Panc1 (cell line): ENCODE measurements at regions not wholly inside any gene's neighbourhood (a gene's known extent, or its start where the extent isn't known, plus 50 kb on each side); places are given as distances from the start of the nearest gene placed in this dataset.

ENCODE experiments used
- CTCF ChIP-seq: fragments of 450-650 bp; IDR thresholded peaks from 2 replicates; pipeline ENCODE4 v1.5.1; 2017; ENCODE audit warnings: mild to moderate bottlenecking
- POLR2AphosphoS5 ChIP-seq: IDR thresholded peaks from 2 replicates; pipeline ENCODE4 v1.6.1; 2012; ENCODE audit warnings: mild to moderate bottlenecking, low read depth, low read length, moderate library complexity
- REST ChIP-seq, 2 experiments: IDR thresholded peaks; 2 replicates each; pipeline ENCODE4 v1.6.1; 2011 to 2012; ENCODE audit warnings: low read depth in 2 of 2, control low read depth in 1 of 2, low read length in 1 of 2, mild to moderate bottlenecking in 1 of 2, moderate library complexity in 1 of 2; ENCODE audit not compliant: insufficient read depth in 1 of 2

GRCh38 chr3:110588906-110589305 is 482.7 kb upstream of the NECTIN3 start:
- TF ChIP-seq CTCF (no peak), REST (IDR thresholded peaks at IDR 0.05; ENCODE audit: insufficient read depth in 1 of 2, low read depth in 2 of 2, low read length in 1 of 2) (no peak), POLR2AphosphoS5 (no peak)
